DLD1 (cell line): ENCODE measurements at regions not wholly inside any gene's neighbourhood (a gene's known extent, or its start where the extent isn't known, plus 50 kb on each side); places are given as distances from the start of the nearest gene placed in this dataset.
"Not testable (repeated sequence)": the region's sequence is repeated elsewhere in the genome, so short reads cannot be mapped to it uniquely, and the experiment has no call there.

ENCODE experiments used
- in situ Hi-C: cut with HindIII; loops from 2 replicates; pipeline ENCODE4 v1.10.0; 2017; ENCODE audit warnings: low sequenced_read_pairs

- in situ Hi-C loops = no loop called here
Measured at GRCh38 chr2:67888351-67889005, 174.3 kb downstream of the C1D start.

DNA sequence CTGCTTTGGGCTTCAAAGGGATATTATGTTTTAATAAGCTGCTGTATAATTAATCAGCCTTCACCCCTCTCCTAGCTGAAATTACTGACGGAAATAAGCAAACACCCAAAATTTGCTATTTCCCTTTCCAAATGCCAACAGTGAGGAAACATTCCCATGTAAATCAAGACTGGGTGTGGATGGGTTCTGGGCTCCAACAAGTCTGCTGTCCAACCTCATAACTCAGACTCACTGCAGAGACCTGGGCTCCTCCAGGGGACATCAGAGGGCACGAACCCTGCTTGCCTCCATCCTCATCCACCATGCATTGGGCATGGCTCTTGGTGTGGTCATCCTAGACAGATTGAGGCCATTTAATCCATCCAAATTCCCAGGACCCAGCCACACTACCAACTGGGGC, 173.7 kb downstream of the C1D start:
- in situ Hi-C loops = no loop called here

- in situ Hi-C loops = no loop called here
Measured at GRCh38 chr2:67891642-67892041, 171.2 kb downstream of the C1D start.

DNA sequence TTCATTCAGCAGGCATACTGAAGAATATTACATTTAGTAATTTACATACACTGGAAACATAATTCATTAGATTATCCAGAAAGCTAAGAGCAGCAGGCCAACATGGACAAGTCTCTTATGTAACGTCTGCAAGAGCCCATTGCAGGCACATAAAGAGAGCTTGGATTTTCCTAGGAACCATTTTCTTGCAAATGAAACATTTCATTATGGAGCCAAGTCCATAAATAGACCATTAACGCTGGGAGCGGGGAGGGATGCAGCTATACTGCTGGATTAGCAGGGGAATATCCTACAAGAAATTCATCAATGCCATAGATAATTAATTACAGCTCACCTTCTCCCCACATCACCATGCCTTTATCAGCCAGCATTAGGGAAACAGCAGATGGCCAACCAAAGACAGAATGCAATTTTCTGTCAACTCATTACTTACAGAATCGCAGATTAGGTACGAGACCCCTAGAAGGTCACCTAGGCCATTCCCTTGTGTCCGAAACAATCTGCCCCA, 170.4 kb downstream of the C1D start:
- in situ Hi-C loops = no loop called here

DNA sequence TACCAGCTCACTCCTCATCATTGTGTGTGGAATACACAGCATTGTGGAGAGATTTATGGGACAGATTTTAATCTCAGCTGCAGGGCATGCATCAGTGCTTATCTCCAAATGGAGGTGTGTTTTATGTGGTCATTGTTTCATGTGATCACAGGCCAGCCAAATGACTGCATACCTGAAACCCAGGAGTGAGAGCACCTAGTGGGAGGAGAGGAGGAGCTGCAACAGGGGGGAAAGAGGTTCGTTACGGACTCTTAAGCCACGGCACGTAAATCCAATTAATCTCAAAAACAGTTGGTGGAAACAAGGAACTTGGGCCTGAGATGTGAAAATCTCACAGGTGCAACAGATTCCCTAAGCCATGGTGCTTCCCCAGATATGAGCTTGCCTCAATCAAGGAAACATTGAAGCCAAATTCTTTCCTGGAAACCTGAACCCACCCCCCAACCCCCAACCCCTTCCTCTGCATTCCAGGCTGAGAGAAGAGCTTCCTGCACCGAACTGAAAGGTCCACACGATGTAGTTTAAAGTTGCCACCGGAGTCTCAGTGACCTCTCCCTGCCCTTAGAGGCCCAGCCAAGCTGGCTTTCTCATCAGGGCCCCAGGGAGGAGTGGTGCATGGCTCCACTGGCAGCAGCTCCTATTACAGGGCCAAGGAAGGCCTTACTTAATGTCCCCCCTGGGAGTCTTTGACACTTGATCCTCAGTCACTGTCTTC, 167.4 kb downstream of the C1D start:
- in situ Hi-C loops = no loop called here

DNA sequence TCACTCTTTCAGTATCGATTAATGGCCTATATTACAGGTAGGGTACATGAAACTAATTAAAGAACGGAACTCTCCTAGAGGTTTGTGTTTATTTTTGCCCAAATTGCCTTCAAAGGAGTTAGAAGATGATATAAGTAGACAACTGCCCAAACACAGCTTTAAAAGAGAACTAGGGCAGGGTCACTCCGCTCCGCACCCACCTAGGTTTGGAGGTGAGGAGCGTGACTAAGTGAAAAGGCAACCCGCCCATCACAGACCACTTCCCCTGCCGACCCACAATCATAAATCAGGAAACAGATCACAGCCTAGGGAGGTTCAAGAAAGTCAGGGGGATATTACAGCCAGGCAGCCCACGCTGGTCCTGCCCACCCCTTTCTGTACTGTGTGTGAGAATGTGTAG, 166.7 kb downstream of the C1D start:
- in situ Hi-C loops = no loop called here

- in situ Hi-C loops = no loop called here
Measured at GRCh38 chr2:67896476-67896875, 166.3 kb downstream of the C1D start.

DNA sequence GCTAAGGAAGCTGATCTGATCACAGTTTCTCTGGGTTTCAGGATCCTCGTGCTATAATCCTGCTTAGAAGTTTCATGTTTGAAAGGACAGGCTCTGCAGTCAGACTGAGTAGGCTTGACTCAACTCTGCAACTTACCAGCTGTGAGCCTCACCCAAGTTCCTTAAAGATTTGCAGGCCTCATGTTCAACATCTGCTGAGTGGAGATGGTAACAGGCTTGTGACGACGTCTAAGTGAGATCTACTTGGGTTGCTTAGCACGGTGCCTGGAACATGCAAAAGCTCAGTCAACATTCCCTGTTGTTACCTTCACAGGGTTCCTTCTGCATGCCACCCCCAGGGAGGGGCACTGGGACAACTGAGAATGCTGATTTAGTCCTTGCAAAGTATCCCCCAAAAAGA, 164.2 kb downstream of the C1D start:
- in situ Hi-C loops = no loop called here

- in situ Hi-C loops = no loop called here
Measured at GRCh38 chr2:67899187-67899586, 163.6 kb downstream of the C1D start.

GRCh38 chr2:67900826-67901225, 162.0 kb downstream of the C1D start:
- in situ Hi-C loops = no loop called here

GRCh38 chr2:67904566-67904965, 158.2 kb downstream of the C1D start:
- in situ Hi-C loops = no loop called here

DNA sequence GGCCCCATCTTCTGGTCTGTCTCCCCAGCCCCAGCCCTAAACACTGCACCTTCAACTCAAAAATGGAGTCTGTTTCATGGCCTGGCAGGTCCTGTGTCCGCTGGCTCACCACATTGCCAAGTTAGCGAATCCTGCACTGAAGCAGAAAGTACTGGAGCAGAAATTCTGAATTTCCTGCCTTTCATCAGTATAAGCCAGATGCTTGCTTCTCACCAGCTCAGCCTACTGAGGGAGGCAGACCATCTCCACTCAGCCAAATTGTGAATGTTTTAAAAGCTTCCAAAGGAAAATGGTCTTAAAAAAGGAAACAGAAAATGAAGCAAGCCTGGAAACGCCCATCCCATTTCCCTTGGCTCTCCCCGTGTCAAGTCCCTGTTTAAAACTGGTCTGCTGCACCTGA, 157.8 kb downstream of the C1D start:
- in situ Hi-C loops = no loop called here

- in situ Hi-C loops = not testable (repeated sequence)
Measured at GRCh38 chr2:67906547-67906946, 156.3 kb downstream of the C1D start.

DNA sequence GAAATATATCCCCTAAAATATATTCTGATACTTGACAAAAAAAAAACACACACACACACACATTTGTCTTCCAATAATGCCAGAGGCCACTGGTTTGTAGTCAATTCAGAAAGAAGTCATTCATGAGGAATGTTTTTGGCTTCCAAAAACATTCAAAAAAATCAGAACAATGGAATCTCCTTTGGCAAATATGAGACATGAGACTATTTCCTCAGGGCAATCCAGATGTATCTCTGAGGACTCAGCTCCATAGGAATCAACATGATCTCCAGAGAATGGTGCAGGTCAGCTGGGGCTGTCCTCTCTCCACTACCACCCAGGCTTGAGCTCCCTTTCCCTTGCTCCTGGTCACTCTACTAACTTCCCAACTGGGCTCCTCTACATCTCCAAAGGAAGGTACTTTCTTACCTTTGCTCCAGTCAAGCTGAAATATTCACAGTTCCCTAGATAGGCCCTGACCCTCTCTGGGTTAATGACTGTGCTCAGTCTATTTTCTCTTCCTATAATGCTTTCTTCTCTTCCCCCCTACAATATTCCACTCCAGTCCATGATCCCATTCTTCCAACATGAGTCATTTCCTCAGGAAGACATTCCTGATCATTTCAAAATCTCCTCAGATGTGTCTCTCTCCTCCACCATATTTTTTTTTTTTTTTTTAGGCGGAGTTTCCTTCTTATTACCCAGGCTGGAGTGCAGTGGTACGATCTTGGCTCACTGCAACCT, 145.3 kb downstream of the C1D start:
- in situ Hi-C loops = no loop called here

DNA sequence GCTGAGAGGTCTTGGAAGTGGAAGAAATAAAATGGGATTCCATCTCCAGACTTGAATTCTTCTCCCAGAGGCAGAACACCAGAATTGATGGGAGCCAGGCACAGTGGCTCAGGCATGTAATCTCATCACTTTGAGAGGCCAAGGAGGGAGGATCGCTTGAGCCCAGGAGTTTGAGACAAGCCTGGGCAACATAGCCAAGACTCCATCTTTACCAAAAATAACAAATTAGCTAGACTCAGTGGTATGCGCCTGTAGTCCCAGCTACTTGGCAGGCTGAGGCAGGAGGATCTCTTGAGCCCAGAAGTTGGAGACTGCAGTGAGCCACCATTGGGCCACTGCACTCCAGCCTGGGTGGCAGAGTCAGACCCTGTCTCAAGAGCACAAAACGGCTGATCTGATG, 144.3 kb downstream of the C1D start:
- in situ Hi-C loops = no loop called here

DNA sequence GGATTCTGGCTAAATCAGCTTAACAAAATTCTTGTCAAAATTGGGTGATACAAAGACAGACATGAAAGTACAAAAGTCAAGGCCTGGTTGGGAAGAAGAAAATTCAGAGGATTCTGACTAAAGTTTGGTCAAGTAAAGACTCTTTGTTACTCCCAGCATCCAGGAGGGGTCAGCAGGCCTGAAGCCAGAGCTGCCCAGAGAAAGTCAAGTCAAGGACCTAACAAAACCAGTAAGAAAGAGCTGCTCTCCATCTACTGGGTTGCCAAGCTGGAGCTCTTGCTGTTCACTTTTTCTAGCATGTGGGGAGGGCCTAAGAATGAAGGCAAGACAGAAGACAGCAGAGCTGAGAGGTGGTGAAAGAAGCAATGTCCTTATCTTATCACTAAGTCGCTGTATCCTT, 143.3 kb downstream of the C1D start:
- in situ Hi-C loops = no loop called here

GRCh38 chr2:67922080-67922785, 140.6 kb downstream of the C1D start:
- in situ Hi-C loops = no loop called here

GRCh38 chr2:67923696-67924095, 139.1 kb downstream of the C1D start:
- in situ Hi-C loops = no loop called here

DNA sequence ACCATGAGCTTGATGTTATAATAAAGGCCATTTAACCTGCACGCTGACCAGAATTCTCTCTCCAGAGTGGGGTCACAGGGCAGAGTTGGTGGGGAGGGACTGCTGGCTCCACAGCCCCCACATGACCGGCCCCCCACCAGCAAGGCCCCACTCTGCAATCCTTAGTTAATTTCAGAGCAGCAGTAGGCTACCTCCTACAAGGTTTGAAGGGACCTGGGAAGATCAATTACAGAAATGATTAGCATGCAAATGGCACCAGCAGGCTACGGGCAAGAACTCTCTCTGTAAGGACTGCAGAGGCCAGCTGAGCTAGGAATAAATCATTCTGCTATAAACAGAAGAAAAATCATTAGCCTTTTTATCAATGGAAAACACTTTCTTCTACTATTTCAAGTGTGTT, 135.3 kb downstream of the C1D start:
- in situ Hi-C loops = no loop called here

GRCh38 chr2:67930156-67930555, 132.6 kb downstream of the C1D start:
- in situ Hi-C loops = no loop called here

DNA sequence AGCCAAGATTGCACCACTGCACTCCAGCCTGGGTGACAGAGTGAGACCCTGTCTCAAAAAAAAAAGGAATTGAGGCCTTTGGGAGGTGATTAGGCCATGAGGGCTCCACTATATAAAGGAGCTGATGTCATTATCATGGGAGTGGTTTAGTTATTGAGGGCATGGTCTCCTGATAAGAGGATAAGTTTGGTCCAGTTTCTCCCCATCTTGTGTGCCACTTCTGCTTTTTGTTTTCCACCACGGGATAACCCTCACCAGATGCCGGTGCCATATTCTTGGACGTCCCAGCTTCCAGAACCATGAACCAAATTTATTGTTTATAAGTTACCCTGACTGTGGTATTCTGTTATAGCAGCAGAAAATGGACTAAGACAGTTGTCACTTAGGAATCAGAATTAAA, 125.8 kb downstream of the C1D start:
- in situ Hi-C loops = no loop called here
